Neural cell (in vitro differentiated cells): ENCODE measurements at regions not wholly inside any gene's neighbourhood (a gene's known extent, or its start where the extent isn't known, plus 50 kb on each side); places are given as distances from the start of the nearest gene placed in this dataset.

Source experiments
- CTCF ChIP-seq: fragments of 450-650 bp; IDR thresholded peaks from 2 replicates; pipeline ENCODE4 v1.5.1; 2014; ENCODE audit warnings: antibody characterized with exemption, mild to moderate bottlenecking, moderate library complexity; ENCODE audit not compliant: poor library complexity, severe bottlenecking
- EP300 ChIP-seq: fragments of 450-650 bp; conservative IDR thresholded peaks from 2 replicates; pipeline ENCODE4 v1.6.1; 2014; ENCODE audit warnings: antibody characterized with exemption, mild to moderate bottlenecking, moderate library complexity; ENCODE audit not compliant: poor library complexity, severe bottlenecking
- EZH2 ChIP-seq: fragments of 200-600, 300-800 bp; shearing (Covaris generic), sonication (generic); IDR thresholded peaks from 2 replicates; pipeline ENCODE4 v1.6.1; 2014; ENCODE audit warnings: antibody characterized with exemption, low read length, borderline replicate concordance, mild to moderate bottlenecking; ENCODE audit not compliant: insufficient read depth, poor library complexity, severe bottlenecking
- POLR2AphosphoS5 ChIP-seq: IDR thresholded peaks from 2 replicates; pipeline ENCODE4 v1.6.1; 2012

DNA sequence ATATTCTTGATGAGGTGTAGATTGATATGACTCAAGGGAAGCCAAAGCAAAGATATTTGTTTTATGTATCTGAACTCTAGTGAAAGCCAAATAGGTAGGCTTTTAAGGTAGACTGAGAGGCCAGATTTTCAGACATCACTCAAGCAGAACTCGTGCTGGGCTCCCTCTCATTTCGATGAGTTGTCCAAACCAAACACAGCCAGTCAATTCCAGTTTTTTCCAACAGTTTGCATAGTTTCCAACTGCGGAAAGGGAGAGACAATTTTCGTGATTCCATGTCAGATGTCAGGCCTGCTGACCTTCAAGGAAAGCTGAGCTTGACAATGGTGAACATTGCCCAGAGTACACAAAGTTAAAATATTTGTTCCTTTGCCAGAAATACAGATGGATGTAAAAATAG is 110.9 kb upstream of the MPPED2 start:
- TF ChIP-seq CTCF = no peak
- no peak for TF ChIP-seq EZH2
- TF ChIP-seq EP300 = no peak
- no peak for TF ChIP-seq POLR2AphosphoS5
